Heart right ventricle (tissue), 16 donors: ENCODE measurements at regions not wholly inside any gene's neighbourhood (a gene's known extent, or its start where the extent isn't known, plus 50 kb on each side); places are given as distances from the start of the nearest gene placed in this dataset.

Source experiments
- ATAC-seq, 8 donors: fragments of 200-7000 bp; cut with Tn5 transposase; one replicate each; pipeline ENCODE4 v1.9.1; 2020; ENCODE audit warnings: mild to moderate bottlenecking in 8 of 8, moderate library complexity in 8 of 8, moderate number of reproducible peaks in 1 of 8
- DNase-seq, 2 donors: peaks; one replicate each; pipeline ENCODE4 v3.0.0-alpha.2; 2020
- H3K27ac ChIP-seq, 10 donors: fragments of 200-600 bp; sonication (generic) in 2 of 10; one replicate each; pipeline versions ENCODE4 v1.5.0 to v1.8.0; 2020 to 2022; ENCODE audit warnings: mild to moderate bottlenecking in 3 of 10
- H3K27me3 ChIP-seq, 7 donors: fragments of 200-600 bp; one replicate each; pipeline ENCODE4 v1.8.0; 2021 to 2022; ENCODE audit warnings: mild to moderate bottlenecking in 2 of 7
- H3K36me3 ChIP-seq, 9 donors: fragments of 200-600 bp; sonication (generic) in 1 of 9; one replicate each; pipeline versions ENCODE4 v1.5.0 to v1.8.0; 2020 to 2022; ENCODE audit warnings: mild to moderate bottlenecking in 2 of 9
- H3K4me1 ChIP-seq, 9 donors: fragments of 200-600 bp; sonication (generic) in 1 of 9; one replicate each; pipeline versions ENCODE4 v1.5.0 to v1.8.0; 2020 to 2022; ENCODE audit warnings: mild to moderate bottlenecking in 4 of 9
- H3K4me3 ChIP-seq, 10 donors: fragments of 200-600 bp; sonication (generic) in 2 of 10; one replicate each; pipeline versions ENCODE4 v1.5.0 to v1.8.0; 2020 to 2022; ENCODE audit warnings: mild to moderate bottlenecking in 7 of 10, moderate library complexity in 2 of 10
- H3K9me3 ChIP-seq, 11 donors: fragments of 200-600 bp in 10 of 11; sonication (generic) in 2 of 11; one replicate each; pipeline versions ENCODE4 v1.5.0 to v1.8.0; 2013 to 2022; ENCODE audit warnings: mild to moderate bottlenecking in 2 of 11, control low read depth in 1 of 11, moderate library complexity in 1 of 11
- CTCF ChIP-seq, 9 donors: fragments of 200-600 bp; sonication (generic) in 2 of 9; IDR thresholded peaks; one replicate each; pipeline versions ENCODE4 v1.5.0 to v1.8.0; 2021 to 2022; ENCODE audit warnings: antibody characterized with exemption in 9 of 9, mild to moderate bottlenecking in 5 of 9, moderate library complexity in 1 of 9
- WGBS, 2 donors: extraction: QIAGEN DNeasy Blood & Tissue Kit; methylation state at CpG; one replicate each; pipeline ENCODE4 v1.1.7; 2013; ENCODE audit warnings: inconsistent platforms in 1 of 2; 5-methylcytosine and 5-hydroxymethylcytosine counted together
- intact Hi-C, 10 donors: fragments of 100-400 bp; cut with DNase I; formaldehyde crosslinking; loops; one replicate each; pipeline versions ENCODE4 v1.11.1 to v1.14.2; 2022
- donor health status: Arrhythmogenic right ventricular cardiomyopathy.
- donor health status: ischemic (EF 13 %, LVEDD 7.1; RV severe dilation, severe dysfunction).
- donor health status: healthy with polysubstance abuse.
- donor health status: DM: no; HTN: yes; CAD: no.
- donor health status: DM: no; HTN: no; CAD: no.
- donor health status: ischemic (EF 25% LVEDD 6.9; RV normal size, moderate dysfunction).
- donor health status: ischemic (EF 25% LVEDD 5.7; RV mildly dilated, moderate dysfunction).
- donor health status: healthy.
- donor health status: DM: yes; HTN: yes; CAD: no.
- donor health status: Ischemic cardiomyopathy.
- donor health status: ischemic (EF 35%, LVEDD 5.7; RV mildly dilated, moderate dysfunction).
- donor health status: nonischemic (EF 11% LVEDD 7.7; RV severe dilation, severe dysfunction).
- donor health status: DM: yes; HTN: yes; CAD: no.
- donor health status: PGD.
- donor health status: ischemic (EF 29% LVEDD 5.4; RV normal size, mild dysfunction).
- donor health status: nonischemic (EF 23%, LVEDD 6.1; RV moderate dilation, normal function).

DNA sequence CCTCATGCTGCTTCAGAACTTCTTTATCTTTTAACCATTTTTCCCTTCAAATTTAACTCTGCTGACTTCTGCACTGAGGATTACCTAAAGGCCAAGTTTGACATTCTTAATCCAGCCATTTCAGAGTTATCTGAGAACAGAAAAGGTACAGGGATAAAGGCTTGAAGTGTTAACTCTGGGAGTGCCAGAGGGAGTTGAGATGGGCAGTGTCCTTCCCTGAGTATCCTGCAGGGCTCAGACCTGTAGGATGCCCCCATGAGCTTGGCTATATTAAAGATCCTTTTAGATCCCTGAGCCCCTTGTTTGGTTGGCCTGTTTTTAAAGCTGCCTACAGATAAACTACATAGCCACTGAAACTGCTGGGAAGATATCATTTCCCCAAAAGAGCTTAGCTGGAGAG lies 268.4 kb upstream of the KIRREL3 start:
- Histone ChIP-seq H3K36me3 (no peaks in the 10 kb centered on the region), H3K27me3 (peaks cover 0 to 10% (median 4%) of the 10 kb centered on the region in 7 donors), H3K27ac (no peak overlapping the region), H3K4me1 (no peaks in the 10 kb centered on the region), H3K9me3 (peaks cover 0 to 7% (median 0%) of the 10 kb centered on the region in 11 donors), H3K4me3 (no peak overlapping the region)
- DNase-seq (no peak), ATAC-seq (no peak)
- intact Hi-C loops = no loop called here
- no peak for TF ChIP-seq CTCF (IDR thresholded peaks at IDR 0.05)

- no peak overlapping the region for H3K4me3 ChIP-seq
- intact Hi-C loops = no loop called here
- no peak for ATAC-seq
Measured at GRCh38 chr11:127268521-127268920, 268.0 kb upstream of the KIRREL3 start.

GRCh38 chr11:127259102-127259501 lies 258.5 kb upstream of the KIRREL3 start:
- Histone ChIP-seq H3K27me3 (peaks cover 0 to 3% (median 0%) of the 10 kb centered on the region in 7 donors), H3K9me3 (no peaks in the 10 kb centered on the region), H3K4me1 (no peaks in the 10 kb centered on the region), H3K4me3 (no peak overlapping the region), H3K36me3 (no peaks in the 10 kb centered on the region), H3K27ac (no peak overlapping the region)
- intact Hi-C loops = no loop called here
- 63 to 69% methylated on average over 1 of the region's 1 CpG for WGBS, 2 donors
- DNase-seq (no peak), ATAC-seq (no peak)
- no peak for TF ChIP-seq CTCF (IDR thresholded peaks at IDR 0.05)

More at GRCh38 chr11:127268521-127268920, 268.0 kb upstream of the KIRREL3 start:
- TF ChIP-seq CTCF (IDR thresholded peaks at IDR 0.05) = no peak
- Histone ChIP-seq H3K27ac (no peak overlapping the region), H3K36me3 (no peaks in the 10 kb centered on the region), H3K4me1 (no peaks in the 10 kb centered on the region), H3K9me3 (peaks cover 0 to 7% (median 0%) of the 10 kb centered on the region in 11 donors), H3K27me3 (peaks cover 0 to 10% (median 4%) of the 10 kb centered on the region in 7 donors)
- DNase-seq = no peak
- WGBS, 2 donors = 70 to 80% methylated on average over 7 of the region's 7 CpGs

GRCh38 chr11:127255209-127255608 lies 254.6 kb upstream of the KIRREL3 start:
- ATAC-seq (peak in 3 of 8 donors; percentile 24 to 38 (median 33)), DNase-seq (no peak)
- intact Hi-C loops = no loop called here
- Histone ChIP-seq H3K27me3 (no peaks in the 10 kb centered on the region), H3K9me3 (no peaks in the 10 kb centered on the region), H3K36me3 (no peaks in the 10 kb centered on the region), H3K4me1 (peaks cover 0 to 17% (median 9%) of the 10 kb centered on the region in 9 donors), H3K27ac (no peak overlapping the region), H3K4me3 (no peak overlapping the region)
- WGBS, 2 donors = 25 to 33% methylated on average over 6 of the region's 6 CpGs
- no peak for TF ChIP-seq CTCF (IDR thresholded peaks at IDR 0.05)
